NT2/D1 (cell line): ENCODE measurements at regions not wholly inside any gene's neighbourhood (a gene's known extent, or its start where the extent isn't known, plus 50 kb on each side); places are given as distances from the start of the nearest gene placed in this dataset.

ENCODE experiments used
- SUZ12 ChIP-seq: IDR thresholded peaks from 2 replicates; pipeline ENCODE4 v1.6.1; 2011; ENCODE audit not compliant: insufficient read length, insufficient read depth; ENCODE audit errors: extremely low read depth
- YY1 ChIP-seq: IDR thresholded peaks from 2 replicates; pipeline ENCODE4 v1.6.1; 2011; ENCODE audit not compliant: insufficient read length, insufficient read depth
- ZNF274 ChIP-seq: IDR thresholded peaks from 2 replicates; pipeline ENCODE4 v1.6.1; 2011; ENCODE audit warnings: mild to moderate bottlenecking, low read depth, low read length

- TF ChIP-seq YY1, result no peak
- TF ChIP-seq SUZ12, result no peak
- TF ChIP-seq ZNF274, result no peak
These were observed 106.4 kb downstream of the C1orf94 start for GRCh38 chr1:34283142-34283541.
